HG03095 (cell line): ENCODE measurements at regions not wholly inside any gene's neighbourhood (a gene's known extent, or its start where the extent isn't known, plus 50 kb on each side); places are given as distances from the start of the nearest gene placed in this dataset.

Experiments used
- ATAC-seq: cut with Tn5 transposase; IDR thresholded peaks from one replicate; pipeline ENCODE4 v1.9.1; 2021; ENCODE audit warnings: moderate library complexity; ENCODE audit not compliant: unreplicated experiment

GRCh38 chr4:22122062-22122461 is 173.5 kb upstream of the KCNIP4 start:
- no peak for ATAC-seq

GRCh38 chr4:22115262-22115661 is 166.7 kb upstream of the KCNIP4 start:
- no peak for ATAC-seq

GRCh38 chr4:22103768-22104167 is 155.2 kb upstream of the KCNIP4 start:
- ATAC-seq = no peak

- no peak for ATAC-seq
Measured at GRCh38 chr4:22099896-22100295, 151.3 kb upstream of the KCNIP4 start.

GRCh38 chr4:22097596-22097995 is 149.0 kb upstream of the KCNIP4 start:
- ATAC-seq = no peak

GRCh38 chr4:22094217-22094616 is 145.6 kb upstream of the KCNIP4 start:
- ATAC-seq = no peak

GRCh38 chr4:22093126-22093525 is 144.6 kb upstream of the KCNIP4 start:
- ATAC-seq = no peak

- no peak for ATAC-seq
Measured at GRCh38 chr4:22091906-22092305, 143.3 kb upstream of the KCNIP4 start.

GRCh38 chr4:22091352-22091717 is 142.8 kb upstream of the KCNIP4 start:
- ATAC-seq = no peak

- no peak for ATAC-seq
Measured at GRCh38 chr4:22090661-22091351, 142.2 kb upstream of the KCNIP4 start.

GRCh38 chr4:22077571-22077970 is 129.0 kb upstream of the KCNIP4 start:
- no peak for ATAC-seq

GRCh38 chr4:22072726-22073125 is 124.2 kb upstream of the KCNIP4 start:
- ATAC-seq = no peak

GRCh38 chr4:22072240-22072639 is 123.7 kb upstream of the KCNIP4 start:
- no peak for ATAC-seq

GRCh38 chr4:22071749-22072148 is 123.2 kb upstream of the KCNIP4 start:
- peak; percentile 80 for ATAC-seq

GRCh38 chr4:22070256-22070655 is 121.7 kb upstream of the KCNIP4 start:
- no peak for ATAC-seq

GRCh38 chr4:22063613-22064012 is 115.0 kb upstream of the KCNIP4 start:
- ATAC-seq = no peak

- no peak for ATAC-seq
Measured at GRCh38 chr4:22062676-22063075, 114.1 kb upstream of the KCNIP4 start.

GRCh38 chr4:22055954-22056353 is 107.4 kb upstream of the KCNIP4 start:
- no peak for ATAC-seq

- ATAC-seq = no peak
Measured at GRCh38 chr4:22052076-22052475, 103.5 kb upstream of the KCNIP4 start.

- no peak for ATAC-seq
Measured at GRCh38 chr4:22048323-22048722, 99.8 kb upstream of the KCNIP4 start.

GRCh38 chr4:22047793-22048192 is 99.2 kb upstream of the KCNIP4 start:
- ATAC-seq = no peak

GRCh38 chr4:22045051-22045630 is 96.6 kb upstream of the KCNIP4 start:
- no peak for ATAC-seq

GRCh38 chr4:22031423-22031822 is 82.9 kb upstream of the KCNIP4 start:
- ATAC-seq = no peak
